HG02588 (cell line): ENCODE measurements at regions not wholly inside any gene's neighbourhood (a gene's known extent, or its start where the extent isn't known, plus 50 kb on each side); places are given as distances from the start of the nearest gene placed in this dataset.

Source experiments
- ATAC-seq: cut with Tn5 transposase; IDR thresholded peaks from one replicate; pipeline ENCODE4 v1.9.1; 2021; ENCODE audit warnings: mild to moderate bottlenecking, moderate library complexity; ENCODE audit not compliant: unreplicated experiment

DNA sequence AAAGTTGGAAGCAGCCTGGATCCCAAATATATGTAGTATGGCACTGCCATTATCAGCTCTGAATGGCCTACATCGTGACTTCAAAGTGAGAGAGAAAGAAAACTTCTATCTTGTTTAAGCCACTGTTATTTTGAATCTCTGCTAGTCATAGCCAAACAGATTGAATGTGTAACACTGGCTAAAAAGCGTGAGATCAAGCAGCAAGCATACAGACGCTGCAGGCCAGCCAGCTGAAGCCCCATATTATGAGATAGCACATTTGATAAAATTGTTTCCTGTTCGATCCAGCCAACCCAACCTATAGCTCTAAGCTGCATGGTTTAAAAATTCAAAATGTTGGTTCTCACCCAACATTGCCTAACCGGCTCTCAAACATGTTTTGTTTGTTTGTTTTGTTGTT lies 95.0 kb downstream of the DUSP6 start:
- ATAC-seq = no peak

DNA sequence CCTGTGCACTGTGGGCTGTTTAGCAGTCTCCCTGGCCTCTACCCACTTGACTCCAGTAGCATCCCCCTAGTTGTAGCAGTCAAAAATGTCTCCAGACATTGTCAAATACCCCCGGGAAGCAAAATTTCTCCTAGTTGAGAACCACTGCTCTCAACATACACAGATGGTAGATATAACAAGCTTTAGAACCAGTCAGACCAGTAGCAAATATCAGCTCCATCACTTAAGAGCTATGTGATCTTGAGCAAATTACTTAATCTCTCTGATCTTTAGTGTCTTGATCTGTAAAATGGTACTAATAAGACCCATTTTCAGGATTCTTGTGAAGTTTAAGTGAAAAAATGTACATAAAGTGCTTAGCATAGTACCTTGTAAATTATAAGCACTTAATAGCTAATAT lies 96.2 kb downstream of the DUSP6 start:
- ATAC-seq = no peak

DNA sequence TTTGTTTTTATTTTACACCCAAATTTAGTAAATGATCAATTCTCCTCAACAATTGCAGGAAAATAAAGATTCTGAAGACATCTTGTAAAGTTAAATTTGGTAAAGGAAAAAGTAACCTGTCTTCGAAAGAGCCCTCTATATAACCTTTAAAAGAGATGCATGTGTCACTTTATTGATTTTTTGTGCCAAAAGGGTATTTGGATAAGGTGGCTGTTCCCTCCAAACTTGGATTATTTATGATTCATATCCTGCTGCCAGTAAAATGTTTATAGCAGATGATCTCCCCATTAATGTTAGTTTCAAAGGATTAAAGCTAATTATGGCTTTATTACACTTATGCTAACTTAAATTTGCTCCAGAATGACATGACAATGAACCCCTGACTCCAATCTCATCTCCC lies 98.8 kb downstream of the DUSP6 start:
- ATAC-seq = no peak

DNA sequence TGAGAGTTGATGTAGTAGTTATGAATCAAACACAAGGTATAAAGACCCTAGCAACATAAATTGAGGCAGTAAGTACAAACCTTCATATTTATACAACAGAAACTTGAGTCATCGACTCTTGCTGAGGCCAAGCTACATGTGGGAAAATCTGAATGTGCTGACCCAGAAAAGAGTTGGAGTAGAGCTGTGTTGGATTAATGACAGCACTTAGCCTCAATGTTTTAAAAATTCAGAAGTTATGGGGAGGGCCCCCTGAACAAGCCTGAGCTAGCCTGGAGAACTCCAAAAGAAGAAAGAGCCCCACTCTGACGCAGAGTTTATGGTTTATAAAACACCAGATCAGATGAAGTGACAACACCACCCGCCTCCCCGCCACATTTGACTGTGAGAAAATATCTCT lies 100.0 kb downstream of the DUSP6 start:
- no peak for ATAC-seq

DNA sequence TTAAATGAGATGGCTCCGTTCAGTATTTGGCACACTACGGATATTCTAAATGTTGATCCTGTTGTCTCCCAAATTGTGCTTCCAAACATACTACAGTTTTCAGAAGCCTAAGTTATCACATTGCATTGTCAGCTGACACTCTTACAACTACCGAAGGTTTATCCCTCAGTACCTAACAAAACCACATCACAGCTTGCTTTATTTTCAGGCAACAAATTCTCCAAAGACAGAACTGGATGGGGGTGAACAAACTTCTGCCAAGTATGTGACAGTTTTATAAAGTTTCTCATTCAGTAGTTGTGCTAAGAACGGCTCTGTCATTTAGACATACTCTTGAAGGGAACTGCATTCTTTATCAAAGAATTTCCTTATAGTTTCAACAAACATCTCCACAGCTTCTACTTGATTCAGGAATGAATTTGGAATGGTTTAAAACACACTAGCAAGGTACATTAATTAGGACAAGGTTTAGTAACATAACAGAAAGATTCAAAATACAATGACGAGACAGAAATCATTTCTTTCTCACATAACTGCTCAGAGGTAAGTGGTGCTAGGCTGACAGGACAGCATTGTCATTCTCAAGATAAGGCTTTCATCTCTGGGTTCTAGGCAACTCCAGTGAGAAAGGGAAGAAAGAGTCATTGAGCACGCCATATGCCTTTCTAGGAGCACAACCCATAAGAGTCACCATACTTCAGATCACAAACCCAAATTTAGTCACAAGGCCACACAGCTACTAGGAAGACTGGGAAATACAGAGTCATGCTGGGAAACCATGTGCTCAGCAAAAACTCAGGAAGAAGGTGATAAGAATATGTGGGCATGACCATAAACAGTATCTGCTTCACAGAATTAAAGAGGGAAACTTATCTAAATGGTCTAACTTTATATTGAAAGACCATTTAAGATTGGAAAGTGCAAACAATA lies 100.7 kb downstream of the DUSP6 start:
- no peak for ATAC-seq

DNA sequence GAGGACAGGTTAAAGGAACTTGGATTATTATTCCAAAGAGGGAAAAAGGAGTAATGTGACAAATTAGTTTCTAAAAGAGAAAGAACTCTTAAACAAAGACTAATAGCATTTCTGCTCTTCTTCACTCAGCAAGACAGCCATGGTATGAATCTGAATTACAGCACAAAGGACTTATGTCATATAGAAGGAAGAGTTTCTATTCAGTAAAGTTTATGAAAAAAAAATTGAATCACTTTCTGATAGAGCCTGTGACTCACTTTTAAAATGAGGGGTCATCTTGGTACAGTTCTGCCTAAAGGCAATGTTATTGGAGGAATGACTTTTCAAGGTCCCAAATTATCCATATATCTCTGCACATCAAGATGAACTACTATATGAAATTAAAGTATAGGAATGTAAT lies 101.7 kb downstream of the DUSP6 start:
- ATAC-seq = no peak

DNA sequence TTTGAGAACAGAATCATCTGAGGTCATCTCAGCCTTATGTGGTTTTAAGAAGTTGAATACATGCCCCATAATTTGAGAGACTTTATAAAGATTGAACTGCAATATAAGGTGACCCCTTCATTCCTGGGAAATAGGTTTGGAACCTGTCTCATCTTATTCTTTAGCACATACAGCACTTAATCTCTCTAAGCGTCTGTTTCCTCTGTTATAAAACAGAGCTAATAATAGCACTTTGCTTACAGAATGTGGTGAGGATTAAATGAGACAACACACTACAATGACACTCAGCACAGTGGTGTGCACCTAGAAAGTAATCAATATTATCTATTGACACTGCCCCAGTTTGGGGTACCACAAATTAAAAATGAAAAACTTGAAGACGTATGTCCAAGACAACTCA lies 102.1 kb downstream of the DUSP6 start:
- no peak for ATAC-seq

DNA sequence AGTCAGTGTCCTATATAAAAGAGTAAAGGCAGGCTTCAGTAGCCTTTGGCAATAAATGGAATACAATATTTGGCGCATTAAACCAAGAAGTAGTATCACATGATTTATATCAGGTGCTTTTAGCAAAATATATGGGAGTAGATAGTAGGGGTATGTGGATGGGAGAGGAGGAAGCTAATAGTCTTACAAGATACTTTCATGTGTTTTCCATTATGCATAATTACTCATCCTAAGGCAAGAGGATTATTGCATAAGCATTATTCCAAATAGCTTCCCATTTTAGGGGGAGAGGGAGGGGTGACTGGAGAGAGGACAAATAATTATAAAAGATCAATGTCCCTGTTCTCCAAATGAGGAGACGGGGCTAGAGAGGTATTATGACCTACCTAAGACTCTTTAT lies 104.3 kb downstream of the DUSP6 start:
- ATAC-seq = no peak

DNA sequence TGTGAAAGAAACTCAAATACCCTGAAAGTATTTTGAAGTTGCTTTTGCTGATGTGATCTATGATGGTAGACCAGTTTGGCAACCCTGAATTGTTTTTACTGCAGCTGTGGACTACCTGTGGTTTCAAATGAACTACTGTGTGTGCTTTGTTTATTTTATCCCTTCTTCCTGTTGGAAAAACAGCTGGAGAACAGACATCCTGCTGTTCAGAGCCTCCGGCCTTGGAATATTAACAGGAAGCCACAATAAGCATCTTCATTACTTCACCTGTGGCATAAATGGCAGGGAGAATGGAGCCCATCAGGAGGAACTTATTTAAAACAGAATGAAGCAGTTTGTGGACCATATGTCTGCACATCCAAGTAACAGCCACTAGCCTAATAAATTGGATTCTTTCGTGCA lies 104.8 kb downstream of the DUSP6 start:
- no peak for ATAC-seq

DNA sequence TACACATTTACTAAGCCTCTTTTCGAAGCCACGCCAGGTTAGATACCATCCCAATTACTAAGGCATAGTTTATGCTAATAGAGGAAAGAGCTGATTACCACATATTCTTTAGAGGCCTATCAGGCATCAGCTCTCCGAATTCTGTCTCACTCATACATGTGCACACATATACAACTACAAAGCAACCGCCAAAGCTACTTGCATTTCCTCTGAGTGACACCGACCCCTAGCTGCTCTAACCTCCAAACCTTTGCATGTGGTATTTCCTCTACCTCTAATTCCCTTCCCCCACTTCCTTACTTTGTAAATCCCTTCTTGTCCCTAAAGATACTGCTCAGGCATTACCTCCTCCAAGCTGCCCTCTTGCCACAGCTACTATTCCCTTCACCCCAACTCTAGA lies 107.2 kb downstream of the DUSP6 start:
- no peak for ATAC-seq

DNA sequence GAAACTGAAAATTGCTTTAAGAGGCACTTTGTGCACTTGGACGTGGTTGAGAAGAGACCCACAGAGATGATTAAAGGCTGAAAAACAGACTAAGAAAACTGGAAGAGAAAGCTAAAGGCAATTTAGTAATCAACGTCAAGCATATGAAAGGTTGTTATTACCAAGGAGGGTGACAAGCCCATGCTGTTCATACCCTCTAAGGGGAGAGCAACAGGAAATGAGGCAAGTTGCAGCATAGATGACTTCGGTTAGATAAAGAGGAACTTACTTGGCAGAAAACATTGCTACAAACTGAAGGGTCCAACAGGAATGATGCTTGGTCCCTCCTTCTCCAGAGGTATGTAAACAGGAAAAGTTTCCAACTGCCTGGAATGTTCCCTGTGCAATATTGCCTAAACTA lies 107.8 kb downstream of the DUSP6 start:
- ATAC-seq = no peak

DNA sequence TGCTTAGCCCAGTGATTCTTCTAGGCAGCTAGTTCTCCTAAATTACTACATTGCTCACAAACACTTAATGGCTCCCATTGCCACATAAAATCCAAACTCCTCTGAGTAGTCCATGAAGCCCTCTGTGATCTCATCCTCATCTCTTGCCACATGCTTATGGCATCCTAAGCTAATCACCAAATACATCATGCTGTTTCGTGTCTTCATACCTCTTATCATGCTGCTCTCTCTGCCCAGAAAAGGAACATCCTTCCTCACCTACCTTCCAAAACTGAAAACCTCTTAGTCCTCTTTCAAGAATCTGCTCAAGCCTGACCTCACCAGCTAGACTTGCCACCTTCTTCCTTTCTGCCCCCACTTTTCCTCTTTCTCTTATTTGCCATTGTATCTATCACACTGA lies 108.5 kb downstream of the DUSP6 start:
- ATAC-seq = no peak

DNA sequence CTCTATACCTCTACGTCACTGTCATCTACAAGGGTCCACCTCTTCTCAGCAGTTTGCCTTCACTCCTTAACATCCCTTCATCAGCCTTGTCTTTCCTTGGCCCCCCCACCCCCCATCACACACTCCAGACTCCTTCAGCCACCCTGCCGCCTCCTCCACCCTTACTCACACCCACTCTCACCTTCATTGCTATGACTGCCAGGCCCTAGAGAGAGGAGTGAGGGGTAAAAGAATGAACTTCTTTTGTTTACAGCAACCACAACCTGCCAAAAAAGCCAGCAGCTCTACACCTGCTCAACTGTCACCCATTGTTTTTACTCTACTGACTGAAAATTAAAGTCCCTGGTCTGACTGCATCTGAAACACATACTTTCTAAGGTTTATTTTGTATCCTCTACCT lies 112.8 kb downstream of the DUSP6 start:
- no peak for ATAC-seq

DNA sequence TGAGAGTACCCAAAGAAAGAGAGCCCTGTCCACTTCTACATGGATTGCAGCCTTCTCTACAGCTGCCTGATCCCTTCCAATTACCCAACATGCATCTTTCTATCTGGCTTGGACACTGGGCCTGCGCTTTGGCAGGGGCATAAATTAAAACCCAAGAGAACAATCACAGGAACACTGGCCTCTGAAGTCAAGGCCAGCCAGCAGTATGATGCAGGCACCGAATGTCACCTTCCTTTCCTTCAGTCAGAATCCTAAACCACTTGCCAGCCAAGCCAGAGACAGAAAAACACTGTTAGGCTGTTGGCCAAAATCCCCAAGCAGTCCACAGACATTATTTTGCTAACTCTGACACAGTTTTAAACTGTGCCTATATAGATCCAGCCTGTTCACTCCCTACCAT lies 113.7 kb downstream of the DUSP6 start:
- ATAC-seq = no peak

DNA sequence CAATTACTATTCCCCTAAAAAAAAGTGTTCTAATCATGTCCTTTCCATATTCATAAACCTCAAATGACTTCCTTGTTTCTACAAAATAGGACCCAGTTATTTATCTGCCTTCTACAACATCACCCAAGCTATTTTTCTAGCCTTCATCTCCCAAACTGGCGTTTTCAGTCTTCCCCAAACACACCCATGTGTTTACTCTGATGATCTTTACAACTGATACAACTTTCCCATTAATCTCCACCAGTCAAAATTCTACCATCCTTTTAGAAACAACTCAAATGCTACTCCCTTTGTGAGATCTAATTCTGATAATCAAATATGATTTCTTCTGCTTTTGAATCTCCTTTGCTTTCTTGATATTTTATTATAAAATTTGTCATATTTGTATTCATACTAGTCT lies 114.5 kb downstream of the DUSP6 start:
- no peak for ATAC-seq

DNA sequence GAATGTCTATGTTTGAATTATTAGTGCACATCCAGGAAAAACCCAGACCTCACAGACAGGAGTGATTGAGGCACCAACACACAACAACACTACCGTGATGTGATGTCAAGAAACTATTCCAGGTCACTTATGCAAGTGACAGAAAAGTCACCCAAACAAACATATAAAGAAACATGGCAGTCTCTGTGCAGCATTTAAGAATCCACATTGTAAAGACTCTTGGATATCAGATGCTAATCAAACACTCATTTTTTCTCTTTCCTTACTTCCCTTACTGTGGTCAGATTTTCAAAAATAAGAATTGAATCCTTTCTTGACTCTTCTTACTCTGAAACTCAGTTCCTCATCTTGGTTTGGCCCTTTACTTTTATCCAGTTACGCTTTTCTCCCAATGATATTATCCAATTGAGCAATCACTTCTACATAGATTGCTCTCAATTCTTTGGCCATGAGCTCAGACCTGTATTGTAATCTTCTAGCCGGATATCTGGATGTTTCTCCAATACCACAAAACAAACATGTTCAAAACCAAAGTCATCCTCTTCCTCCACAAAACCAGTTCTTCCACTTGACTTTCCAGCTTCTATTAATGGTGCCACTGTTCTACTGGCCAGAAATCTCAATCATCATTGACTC lies 115.4 kb downstream of the DUSP6 start:
- ATAC-seq = no peak

DNA sequence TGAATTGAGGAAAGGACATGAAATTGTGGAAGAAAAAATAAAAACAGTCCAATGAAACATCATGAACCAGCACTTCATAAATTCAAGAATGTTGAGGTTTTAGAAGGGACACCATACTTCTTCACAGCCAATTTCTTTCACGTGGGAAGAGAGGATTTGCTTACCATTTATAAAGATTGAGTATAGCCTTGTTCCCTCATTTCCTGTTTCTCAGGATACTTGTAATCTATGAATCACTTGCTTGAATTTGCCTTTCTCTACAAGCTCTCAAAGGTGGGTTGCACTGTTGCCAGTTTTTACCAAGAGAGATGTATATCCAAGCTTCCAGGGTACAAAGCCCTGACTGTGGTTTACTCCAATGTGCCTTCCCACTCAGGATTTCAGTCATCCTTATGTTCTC lies 116.1 kb downstream of the DUSP6 start:
- ATAC-seq = no peak

DNA sequence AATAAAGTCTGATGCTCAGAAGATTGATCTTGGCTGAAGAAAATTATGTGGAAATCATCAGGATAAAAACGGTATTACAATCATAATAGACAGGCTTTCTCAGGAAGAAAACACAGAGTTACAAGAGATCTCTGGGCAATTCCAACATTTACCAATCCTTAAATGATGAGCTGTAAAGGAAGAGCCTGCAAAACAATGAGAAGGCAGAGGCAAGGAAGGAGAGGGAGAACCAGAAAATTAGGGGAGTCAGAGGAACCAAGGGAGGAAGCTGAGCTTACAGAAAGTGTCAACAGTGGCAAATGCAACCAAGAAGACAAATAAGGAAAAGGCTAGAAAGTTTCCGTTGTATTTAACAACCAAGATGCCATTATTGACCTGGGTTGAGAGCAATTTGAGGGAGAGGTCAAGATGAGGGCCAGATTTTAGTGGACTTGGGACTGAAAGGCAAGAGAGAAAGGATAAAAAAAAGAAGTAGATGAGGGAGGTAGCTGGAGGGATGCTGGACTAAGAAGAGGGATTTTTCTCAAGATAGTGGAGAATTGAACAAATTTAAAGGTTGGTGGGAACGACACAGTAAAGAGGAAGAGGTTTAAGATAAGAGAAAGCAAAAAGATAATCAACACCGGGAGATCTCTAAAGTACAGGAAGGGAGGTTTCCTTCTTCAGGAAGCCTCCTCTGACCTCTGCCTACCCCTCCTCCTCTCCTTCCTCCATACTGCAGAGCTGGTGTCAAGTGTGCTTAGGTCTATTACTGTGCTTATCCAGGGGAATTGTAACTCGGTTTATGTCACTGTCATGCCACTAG lies 116.9 kb downstream of the DUSP6 start:
- ATAC-seq = no peak

DNA sequence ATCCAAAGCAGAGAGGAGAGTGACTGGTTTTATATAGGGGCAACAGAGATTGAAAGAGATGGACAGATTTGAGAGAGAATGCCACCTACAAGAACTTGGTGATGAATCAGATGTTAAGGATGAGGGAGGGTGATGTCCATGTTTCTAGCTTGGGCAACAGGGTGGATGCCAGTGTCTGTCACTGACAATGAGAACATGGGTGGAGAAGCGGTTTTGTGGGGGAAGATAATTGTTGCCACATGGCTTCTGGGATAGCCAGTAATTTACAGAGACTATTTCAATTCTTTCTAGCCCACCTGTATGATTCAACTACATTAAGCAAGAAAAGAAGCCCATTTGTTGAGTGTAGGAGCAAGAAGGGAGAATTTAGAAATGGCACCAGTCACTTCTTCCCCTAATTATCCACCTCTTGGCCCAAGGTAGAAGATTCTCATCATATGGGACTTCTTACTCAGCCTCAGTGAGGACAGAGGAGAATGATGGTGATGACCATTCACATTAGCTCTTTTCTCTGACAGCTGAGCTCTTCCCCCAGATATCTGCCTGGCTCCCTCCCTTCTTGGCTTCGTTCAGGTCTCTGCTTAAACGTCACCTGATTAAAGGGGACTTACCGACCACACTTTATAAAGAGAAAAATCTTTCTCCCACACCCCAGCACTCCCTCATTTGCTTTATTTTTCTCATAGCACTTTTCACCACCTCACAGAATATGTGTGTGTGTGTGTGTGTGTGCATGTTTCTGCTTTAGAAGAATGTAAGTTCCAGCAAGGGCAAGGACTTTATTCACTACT lies 117.8 kb downstream of the DUSP6 start:
- ATAC-seq = no peak

DNA sequence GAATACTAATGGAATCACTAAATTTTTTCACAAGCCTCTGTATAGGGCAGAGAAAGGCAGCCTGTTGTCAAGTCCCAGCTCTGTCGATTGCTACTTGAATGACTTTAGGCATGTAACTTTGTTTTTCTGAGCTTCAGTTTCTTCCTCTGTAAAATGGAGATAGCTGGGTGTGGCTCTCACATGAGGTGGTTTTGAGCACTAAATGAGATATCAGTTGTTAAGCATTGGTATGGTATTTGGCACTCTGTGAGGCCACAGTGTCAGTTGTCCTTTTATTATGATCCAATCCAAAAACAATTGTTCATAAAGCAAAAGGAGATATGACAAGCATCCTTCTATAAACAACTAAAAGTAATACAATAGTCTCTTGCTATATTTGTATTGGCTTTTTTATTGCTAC lies 120.6 kb downstream of the DUSP6 start:
- ATAC-seq = no peak
